ENCODE measurements at regions not wholly inside any gene's neighbourhood (a gene's known extent, or its start where the extent isn't known, plus 50 kb on each side); places are given as distances from the start of the nearest gene placed in this dataset.
"Not testable (repeated sequence)": the region's sequence is repeated elsewhere in the genome, so short reads cannot be mapped to it uniquely, and the experiment has no call there.

DNA sequence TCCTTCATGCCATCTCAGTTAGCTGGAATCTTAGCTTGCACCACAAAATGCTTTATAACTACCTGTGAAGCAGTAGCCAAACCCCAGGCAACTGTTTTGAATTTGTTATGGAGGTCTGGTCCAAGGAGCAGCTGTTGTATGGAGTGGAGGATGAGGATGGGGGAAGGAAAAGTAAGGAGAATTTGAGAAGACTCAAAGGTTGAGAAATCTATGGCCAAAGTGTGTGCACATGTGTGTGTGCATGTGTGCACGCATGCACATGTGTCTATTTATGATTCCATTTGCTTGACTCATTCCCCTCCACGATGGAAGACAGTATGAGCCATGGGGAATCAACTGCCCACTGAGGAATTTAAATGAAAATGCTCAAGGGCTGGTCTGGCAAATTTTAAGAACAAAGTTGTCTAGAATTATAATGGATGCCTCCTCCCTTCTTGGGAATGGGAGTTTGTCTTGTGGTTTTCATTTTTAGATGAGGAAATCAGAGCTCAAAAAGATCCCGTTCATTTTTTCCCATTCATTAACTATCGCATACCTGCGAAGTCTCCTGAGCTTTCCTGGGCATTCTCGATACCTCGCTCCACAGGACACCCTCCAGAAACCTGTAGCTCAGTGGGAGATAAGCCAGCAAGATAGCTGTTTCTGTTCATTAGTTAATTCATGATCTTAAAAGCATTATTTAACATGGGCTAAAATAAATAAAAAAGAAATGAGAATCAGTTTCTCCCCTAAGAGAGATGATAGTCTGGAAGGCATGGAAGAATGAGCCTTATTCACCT lies 152.3 kb upstream of the NEDD9 start:
- no peak for DNase-seq (ENCODE audit: low read depth, low spot score)

GRCh38 chr6:11381801-11382513 lies 149.5 kb upstream of the NEDD9 start:
- peak; percentile 53 for DNase-seq (ENCODE audit: low read depth, low spot score)

DNA sequence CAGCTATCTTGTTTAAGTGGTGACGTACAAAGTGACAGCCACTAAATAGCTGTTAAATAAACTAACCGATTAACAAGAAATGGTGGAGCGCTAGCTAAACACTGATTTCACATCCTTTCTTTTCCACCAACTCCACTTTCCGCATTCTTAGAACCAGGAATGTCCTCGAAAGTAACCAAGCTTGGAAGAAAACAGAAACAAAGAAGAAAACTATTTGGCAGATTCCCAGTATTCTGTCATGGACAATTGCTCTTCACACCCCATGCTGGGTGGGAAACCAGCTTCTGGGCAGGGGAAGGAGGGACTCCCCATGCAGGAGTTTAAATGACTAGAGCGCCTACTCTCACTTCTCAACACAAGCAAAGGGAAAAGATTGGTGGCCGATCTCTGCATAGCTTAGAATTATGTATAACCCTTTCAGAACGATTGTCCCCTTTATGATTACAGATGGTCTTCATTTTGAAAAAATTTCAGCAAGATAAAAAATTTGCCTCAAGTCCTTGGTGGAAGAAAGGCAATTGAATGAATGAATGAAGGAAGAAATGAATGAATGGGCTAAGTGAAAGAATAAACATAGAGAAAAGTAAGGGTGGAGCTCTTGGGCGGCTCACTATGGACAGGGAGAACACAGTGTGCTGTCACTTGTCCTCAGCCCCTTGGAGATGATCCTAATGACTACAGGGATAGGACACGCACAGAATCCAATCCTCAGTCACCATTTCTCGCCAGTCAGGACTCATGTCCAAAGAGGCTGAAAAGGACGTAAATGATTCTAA lies 148.7 kb upstream of the NEDD9 start:
- DNase-seq (ENCODE audit: low read depth, low spot score) = no peak

GRCh38 chr6:11380549-11380948 lies 148.1 kb upstream of the NEDD9 start:
- DNase-seq (ENCODE audit: low read depth, low spot score) = no peak

- DNase-seq (ENCODE audit: low read depth, low spot score) = no peak
These were observed 147.3 kb upstream of the NEDD9 start for GRCh38 chr6:11379805-11380204.

GRCh38 chr6:11378639-11379038 lies 146.2 kb upstream of the NEDD9 start:
- no peak for DNase-seq (ENCODE audit: low read depth, low spot score)

- no peak for DNase-seq (ENCODE audit: low read depth, low spot score)
These were observed 141.9 kb upstream of the NEDD9 start for GRCh38 chr6:11374036-11375010.

GRCh38 chr6:11373208-11373607 lies 140.7 kb upstream of the NEDD9 start:
- no peak for DNase-seq (ENCODE audit: low read depth, low spot score)

- not testable (repeated sequence) for DNase-seq (ENCODE audit: low read depth, low spot score)
These were observed 139.8 kb upstream of the NEDD9 start for GRCh38 chr6:11372186-11372790.

GRCh38 chr6:11370191-11371018 lies 137.9 kb upstream of the NEDD9 start:
- DNase-seq (ENCODE audit: low read depth, low spot score) = no peak

DNA sequence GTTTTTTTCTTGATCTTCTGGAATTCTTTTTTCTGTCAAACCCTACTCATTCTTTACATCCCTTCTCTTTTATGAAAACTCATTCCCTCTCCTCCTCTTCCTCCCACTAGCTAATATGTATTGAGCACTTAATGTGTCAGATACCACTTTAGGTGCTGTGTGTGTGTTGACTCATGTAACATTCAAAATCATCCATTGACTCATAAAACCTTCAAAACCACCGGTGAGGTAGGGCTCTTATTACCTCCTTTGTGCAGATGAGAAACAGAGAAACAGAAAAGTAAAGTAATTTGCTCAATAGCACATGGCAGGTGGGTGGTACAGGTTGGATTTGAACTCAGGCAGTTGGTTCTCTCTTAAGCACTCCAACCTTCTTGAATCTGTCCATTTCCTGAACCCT lies 136.3 kb upstream of the NEDD9 start:
- peak; percentile 15 for DNase-seq (ENCODE audit: low read depth, low spot score)

GRCh38 chr6:11368264-11368663 lies 135.8 kb upstream of the NEDD9 start:
- DNase-seq (ENCODE audit: low read depth, low spot score) = no peak

- no peak for DNase-seq (ENCODE audit: low read depth, low spot score)
These were observed 135.3 kb upstream of the NEDD9 start for GRCh38 chr6:11367638-11368199.

- DNase-seq (ENCODE audit: low read depth, low spot score) = no peak
These were observed 134.6 kb upstream of the NEDD9 start for GRCh38 chr6:11366934-11367637.

DNA sequence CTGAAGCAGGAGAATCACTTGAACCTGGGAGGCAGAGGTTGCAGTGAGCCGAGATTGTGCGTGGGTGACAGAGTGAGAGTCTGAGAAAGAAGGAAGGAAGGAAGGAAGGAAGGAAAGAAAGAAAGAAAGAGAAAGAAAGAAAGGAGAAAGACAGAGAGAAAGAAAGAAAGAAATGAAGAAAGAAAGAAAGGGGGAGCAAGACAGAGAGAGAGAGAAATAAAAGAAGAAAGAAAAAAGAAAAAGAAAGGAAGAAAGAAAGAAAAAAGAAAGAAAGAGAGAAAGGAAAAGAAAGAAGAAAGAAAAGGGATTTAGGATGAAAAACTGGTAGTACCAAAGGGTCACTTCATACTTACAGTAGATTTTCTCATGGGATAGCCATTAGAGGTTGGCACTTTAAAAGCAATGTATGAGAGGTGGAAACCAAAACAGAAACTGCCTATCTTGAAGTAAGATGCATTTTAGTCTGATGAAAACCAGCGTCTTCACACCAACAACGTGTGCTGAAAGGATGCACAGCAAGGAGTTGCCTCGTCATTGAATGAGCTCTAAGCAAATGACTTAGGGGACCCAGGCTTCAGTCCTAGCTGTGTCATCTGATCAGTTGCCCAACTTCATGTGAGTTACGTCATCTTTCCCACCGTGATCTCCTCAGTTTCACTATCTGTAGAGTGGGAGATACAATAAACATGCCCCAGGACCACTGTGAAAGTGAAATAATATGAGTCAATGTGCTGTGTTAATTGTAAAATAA lies 133.9 kb upstream of the NEDD9 start:
- peak; percentile 34 for DNase-seq (ENCODE audit: low read depth, low spot score)

DNA sequence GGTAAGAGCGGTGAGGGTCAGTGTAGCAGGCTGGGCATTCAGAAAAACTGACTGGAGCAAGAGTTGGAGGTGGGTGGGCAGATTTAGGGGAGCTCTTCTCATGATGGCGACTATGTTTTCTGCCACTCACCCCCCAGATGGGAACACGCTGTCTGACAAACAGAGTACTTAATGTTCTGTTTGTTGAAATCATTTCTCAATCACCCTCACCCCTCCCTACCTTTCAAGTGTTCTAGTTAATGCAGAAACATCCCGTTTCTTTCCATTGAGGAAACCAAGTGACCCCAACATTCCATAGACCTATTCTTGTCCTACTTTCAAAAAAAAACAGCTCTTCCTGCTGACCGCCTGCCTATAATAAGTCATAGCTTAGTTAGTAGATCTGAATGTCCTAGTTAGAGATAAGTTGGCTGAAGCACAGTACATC lies 132.5 kb upstream of the NEDD9 start:
- DNase-seq (ENCODE audit: low read depth, low spot score) = no peak

DNA sequence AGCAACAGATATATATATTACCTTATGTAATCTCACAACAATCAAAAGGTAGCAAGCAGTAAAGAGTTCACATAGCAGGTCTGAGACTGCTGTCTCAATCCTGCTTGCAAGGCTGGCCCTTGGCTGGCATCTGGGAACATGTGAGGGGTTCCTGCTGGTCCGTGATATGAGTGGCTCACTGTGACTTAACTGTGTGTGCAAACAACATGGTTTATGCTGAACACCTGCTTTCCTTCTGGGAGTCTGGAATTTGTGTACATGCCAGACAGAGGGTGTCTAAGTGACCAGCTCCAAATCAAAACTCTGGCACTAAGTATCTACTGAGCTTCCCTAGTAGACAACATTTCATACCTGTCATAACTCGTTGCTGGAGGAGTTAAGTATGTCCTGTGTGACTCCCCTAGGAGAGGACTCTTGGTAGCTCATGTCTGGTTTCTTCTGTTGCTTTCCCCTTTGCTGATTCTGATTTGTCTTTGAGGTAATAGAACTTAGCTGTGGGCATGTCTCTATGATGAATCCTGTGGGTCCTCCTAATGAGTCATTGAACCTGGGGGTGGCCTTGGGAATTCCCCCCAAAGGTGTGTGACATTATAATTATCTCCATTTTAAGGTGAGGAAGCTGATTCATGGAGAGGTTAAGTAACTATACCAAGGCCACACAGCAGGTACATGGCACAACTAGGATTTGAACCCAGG lies 131.6 kb upstream of the NEDD9 start:
- DNase-seq (ENCODE audit: low read depth, low spot score) = peak; percentile 44

- DNase-seq (ENCODE audit: low read depth, low spot score) = no peak
These were observed 130.1 kb upstream of the NEDD9 start for GRCh38 chr6:11362564-11362963.
